HEK293 (cell line): ENCODE measurements at regions not wholly inside any gene's neighbourhood (a gene's known extent, or its start where the extent isn't known, plus 50 kb on each side); places are given as distances from the start of the nearest gene placed in this dataset.

Experiments
- CTCF ChIA-PET: fragments of 350-600 bp; formaldehyde crosslinking; extraction: SDS; loops from one replicate; lab custom pipeline; 2021; ENCODE audit warnings: antibody characterized with exemption; lab: Yijun Ruan, JAX
- POLR2A ChIA-PET: fragments of 300-600 bp; formaldehyde crosslinking; extraction: SDS; loops from one replicate; lab custom pipeline; 2020; ENCODE audit warnings: antibody characterized with exemption, inconsistent platforms; lab: Yijun Ruan, JAX
- H3K27ac ChIP-seq: fragments of 200-500 bp; sonication (Bioruptor generic); 2 replicates; pipeline ENCODE4 v1.5.1; 2014; ENCODE audit warnings: low read depth, low read length, control low read depth, inconsistent platforms; ENCODE audit errors: extremely low read depth
- H3K36me3 ChIP-seq, 2 experiments: fragments of 200-500 bp in 1 of 2; sonication (Bioruptor generic) in 1 of 2; 1 replicate in 1 of 2; 2 replicates in 1 of 2; pipeline ENCODE4 v1.5.1; 2014 to 2017; ENCODE audit warnings: inconsistent platforms in 2 of 2, low read length in 2 of 2; ENCODE audit not compliant: control insufficient read depth in 2 of 2, insufficient read depth in 1 of 2
- H3K4me1 ChIP-seq: fragments of 200-500 bp; sonication (Bioruptor generic); 2 replicates; pipeline ENCODE4 v1.5.1; 2014; ENCODE audit warnings: mild to moderate bottlenecking, low read length, inconsistent platforms; ENCODE audit not compliant: control insufficient read depth, insufficient read depth
- H3K4me3 ChIP-seq: 2 replicates; pipeline ENCODE4 v1.5.1; 2011; ENCODE audit warnings: low read depth, mild to moderate bottlenecking, control low read depth, low read length, moderate library complexity
- H3K9me3 ChIP-seq: fragments of 200-500 bp; sonication (Bioruptor generic); 2 replicates; pipeline ENCODE4 v1.5.1; 2014; ENCODE audit warnings: low read depth, low read length, inconsistent platforms; ENCODE audit not compliant: control insufficient read depth, insufficient read depth
- TSHZ1 ChIP-seq: fragments of 450-650 bp; formaldehyde crosslinking; IDR thresholded peaks from 2 replicates; pipeline ENCODE4 v1.5.1; 2016; ENCODE audit warnings: missing biosample characterization, missing genetic modification characterization, borderline replicate concordance
- ZEB2 ChIP-seq: fragments of 450-650 bp; formaldehyde crosslinking; IDR thresholded peaks from 2 replicates; pipeline ENCODE4 v1.5.1; 2016; ENCODE audit warnings: missing biosample characterization, missing genetic modification characterization
- ZNF138 ChIP-seq: fragments of 450-650 bp; formaldehyde crosslinking; IDR thresholded peaks from 2 replicates; pipeline ENCODE4 v1.5.1; 2016; ENCODE audit warnings: missing biosample characterization, missing genetic modification characterization, borderline replicate concordance
- ZNF157 ChIP-seq: fragments of 450-650 bp; formaldehyde crosslinking; IDR thresholded peaks from 2 replicates; pipeline ENCODE4 v1.5.1; 2016; ENCODE audit warnings: missing biosample characterization, missing genetic modification characterization
- ZNF174 ChIP-seq: fragments of 450-650 bp; formaldehyde crosslinking; IDR thresholded peaks from 2 replicates; pipeline ENCODE4 v1.5.0; 2017; ENCODE audit warnings: missing biosample characterization, mild to moderate bottlenecking, missing genetic modification characterization
- ZNF274 ChIP-seq, 2 experiments: fragments of 200-500 bp in 1 of 2; fragments of 450-650 bp in 1 of 2; sonication (Bioruptor generic) in 1 of 2; formaldehyde crosslinking in 1 of 2; IDR thresholded peaks; 2 replicates each; pipeline versions ENCODE4 v1.5.1 to v1.6.1; 2014 to 2016; ENCODE audit warnings: borderline replicate concordance in 1 of 2, inconsistent platforms in 1 of 2, low read length in 1 of 2, missing biosample characterization in 1 of 2, missing genetic modification characterization in 1 of 2
- ZNF501 ChIP-seq: fragments of 450-650 bp; formaldehyde crosslinking; IDR thresholded peaks from 2 replicates; pipeline ENCODE4 v1.5.1; 2016; ENCODE audit warnings: missing biosample characterization, missing genetic modification characterization
- ZNF514 ChIP-seq: fragments of 450-650 bp; formaldehyde crosslinking; IDR thresholded peaks from 2 replicates; pipeline ENCODE4 v1.5.1; 2016; ENCODE audit warnings: missing biosample characterization, missing genetic modification characterization
- ZNF555 ChIP-seq: fragments of 450-650 bp; formaldehyde crosslinking; conservative IDR thresholded peaks from 2 replicates; pipeline ENCODE4 v1.5.1; 2017; ENCODE audit warnings: missing biosample characterization, mild to moderate bottlenecking, missing genetic modification characterization, inconsistent platforms
- ZNF629 ChIP-seq: fragments of 450-650 bp; formaldehyde crosslinking; IDR thresholded peaks from 2 replicates; pipeline ENCODE4 v1.5.1; 2017; ENCODE audit warnings: missing biosample characterization, missing genetic modification characterization
- ZNF658 ChIP-seq: fragments of 450-650 bp; formaldehyde crosslinking; IDR thresholded peaks from 2 replicates; pipeline ENCODE4; 2016; ENCODE audit warnings: missing biosample characterization, missing genetic modification characterization
- ZNF707 ChIP-seq: fragments of 450-650 bp; formaldehyde crosslinking; IDR thresholded peaks from 2 replicates; pipeline ENCODE4 v1.5.1; 2016; ENCODE audit warnings: missing biosample characterization, missing genetic modification characterization
- ZNF747 ChIP-seq: fragments of 450-650 bp; formaldehyde crosslinking; IDR thresholded peaks from 2 replicates; pipeline ENCODE4 v1.5.1; 2016; ENCODE audit warnings: missing biosample characterization, missing genetic modification characterization
- ZSCAN18 ChIP-seq: fragments of 450-650 bp; formaldehyde crosslinking; IDR thresholded peaks from 2 replicates; pipeline ENCODE4 v1.5.1; 2016; ENCODE audit warnings: missing biosample characterization, missing genetic modification characterization
- TF ChIP-seq, protein P1 (sequence below): fragments of 450-650 bp; formaldehyde crosslinking; conservative IDR thresholded peaks from 2 replicates; pipeline ENCODE4 v1.5.1; 2016; ENCODE audit warnings: low read depth, missing biosample characterization, missing genetic modification characterization
- TF ChIP-seq, protein P2 (sequence below): fragments of 450-650 bp; formaldehyde crosslinking; IDR thresholded peaks from 2 replicates; pipeline ENCODE4 v1.5.1; 2016; ENCODE audit warnings: missing biosample characterization, missing genetic modification characterization
- TF ChIP-seq, protein P3 (sequence below): fragments of 450-650 bp; formaldehyde crosslinking; IDR thresholded peaks from 2 replicates; pipeline ENCODE4 v1.5.1; 2016; ENCODE audit warnings: missing biosample characterization, missing genetic modification characterization

GRCh38 chr2:129901754-129902415 lies 77.6 kb upstream of the RAB6C start:
- Histone ChIP-seq H3K9me3 (no peaks in the 10 kb centered on the region), H3K36me3 (no peaks in the 10 kb centered on the region), H3K27ac (no peak overlapping the region), H3K4me3 (no peak overlapping the region), H3K4me1 (no peaks in the 10 kb centered on the region)
- TF ChIP-seq ZNF658 (tag by site-specific recombination) = no peak
- no peak for TF ChIP-seq ZNF747 (tag by site-specific recombination)
- no peak for TF ChIP-seq TSHZ1 (tag by site-specific recombination)
- ChIA-PET POLR2A (no interaction called here), CTCF (interaction anchor here (0.5 kb wide), 1 partner anchor 33 kb away, joined by 3 read pairs; no protein-coding TSS in a partner anchor)

- H3K4me3 ChIP-seq = no peak overlapping the region
- no peak overlapping the region for H3K27ac ChIP-seq
- H3K36me3 ChIP-seq = no peaks in the 10 kb centered on the region
- H3K4me1 ChIP-seq = no peaks in the 10 kb centered on the region
- TF ChIP-seq, protein P1, sequence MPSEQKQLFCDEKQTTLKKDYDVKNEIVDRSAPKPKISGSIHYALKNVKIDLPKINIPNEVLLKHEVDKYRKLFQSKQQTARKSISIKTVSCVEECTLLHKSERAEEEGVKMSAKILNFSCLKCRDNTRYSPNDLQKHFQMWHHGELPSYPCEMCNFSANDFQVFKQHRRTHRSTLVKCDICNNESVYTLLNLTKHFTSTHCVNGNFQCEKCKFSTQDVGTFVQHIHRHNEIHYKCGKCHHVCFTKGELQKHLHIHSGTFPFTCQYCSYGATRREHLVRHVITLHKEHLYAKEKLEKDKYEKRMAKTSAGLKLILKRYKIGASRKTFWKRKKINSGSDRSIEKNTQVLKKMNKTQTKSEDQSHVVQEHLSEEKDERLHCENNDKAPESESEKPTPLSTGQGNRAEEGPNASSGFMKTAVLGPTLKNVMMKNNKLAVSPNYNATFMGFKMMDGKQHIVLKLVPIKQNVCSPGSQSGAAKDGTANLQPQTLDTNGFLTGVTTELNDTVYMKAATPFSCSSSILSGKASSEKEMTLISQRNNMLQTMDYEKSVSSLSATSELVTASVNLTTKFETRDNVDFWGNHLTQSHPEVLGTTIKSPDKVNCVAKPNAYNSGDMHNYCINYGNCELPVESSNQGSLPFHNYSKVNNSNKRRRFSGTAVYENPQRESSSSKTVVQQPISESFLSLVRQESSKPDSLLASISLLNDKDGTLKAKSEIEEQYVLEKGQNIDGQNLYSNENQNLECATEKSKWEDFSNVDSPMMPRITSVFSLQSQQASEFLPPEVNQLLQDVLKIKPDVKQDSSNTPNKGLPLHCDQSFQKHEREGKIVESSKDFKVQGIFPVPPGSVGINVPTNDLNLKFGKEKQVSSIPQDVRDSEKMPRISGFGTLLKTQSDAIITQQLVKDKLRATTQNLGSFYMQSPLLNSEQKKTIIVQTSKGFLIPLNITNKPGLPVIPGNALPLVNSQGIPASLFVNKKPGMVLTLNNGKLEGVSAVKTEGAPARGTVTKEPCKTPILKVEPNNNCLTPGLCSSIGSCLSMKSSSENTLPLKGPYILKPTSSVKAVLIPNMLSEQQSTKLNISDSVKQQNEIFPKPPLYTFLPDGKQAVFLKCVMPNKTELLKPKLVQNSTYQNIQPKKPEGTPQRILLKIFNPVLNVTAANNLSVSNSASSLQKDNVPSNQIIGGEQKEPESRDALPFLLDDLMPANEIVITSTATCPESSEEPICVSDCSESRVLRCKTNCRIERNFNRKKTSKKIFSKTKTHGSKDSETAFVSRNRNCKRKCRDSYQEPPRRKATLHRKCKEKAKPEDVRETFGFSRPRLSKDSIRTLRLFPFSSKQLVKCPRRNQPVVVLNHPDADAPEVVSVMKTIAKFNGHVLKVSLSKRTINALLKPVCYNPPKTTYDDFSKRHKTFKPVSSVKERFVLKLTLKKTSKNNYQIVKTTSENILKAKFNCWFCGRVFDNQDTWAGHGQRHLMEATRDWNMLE (tag by site-specific recombination) = no peak
- TF ChIP-seq ZNF274 (IDR thresholded peaks at IDR 0.05; ENCODE audit: low read length) (no peak), ZNF274 (tag by site-specific recombination; IDR thresholded peaks at IDR 0.05; ENCODE audit: borderline replicate concordance) (no peak), ZNF501 (tag by site-specific recombination) (no peak), ZNF138 (tag by site-specific recombination) (no peak), ZEB2 (tag by site-specific recombination) (no peak), ZNF629 (no peak), ZSCAN18 (no peak), ZNF174 (tag by site-specific recombination) (no peak), ZNF555 (no peak), ZNF514 (no peak), ZNF707 (tag by site-specific recombination) (no peak), ZNF157 (tag by site-specific recombination) (no peak)
- TF ChIP-seq, protein P2, sequence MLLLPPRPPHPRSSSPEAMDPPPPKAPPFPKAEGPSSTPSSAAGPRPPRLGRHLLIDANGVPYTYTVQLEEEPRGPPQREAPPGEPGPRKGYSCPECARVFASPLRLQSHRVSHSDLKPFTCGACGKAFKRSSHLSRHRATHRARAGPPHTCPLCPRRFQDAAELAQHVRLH (tag by site-specific recombination) = no peak
- TF ChIP-seq, protein P3, sequence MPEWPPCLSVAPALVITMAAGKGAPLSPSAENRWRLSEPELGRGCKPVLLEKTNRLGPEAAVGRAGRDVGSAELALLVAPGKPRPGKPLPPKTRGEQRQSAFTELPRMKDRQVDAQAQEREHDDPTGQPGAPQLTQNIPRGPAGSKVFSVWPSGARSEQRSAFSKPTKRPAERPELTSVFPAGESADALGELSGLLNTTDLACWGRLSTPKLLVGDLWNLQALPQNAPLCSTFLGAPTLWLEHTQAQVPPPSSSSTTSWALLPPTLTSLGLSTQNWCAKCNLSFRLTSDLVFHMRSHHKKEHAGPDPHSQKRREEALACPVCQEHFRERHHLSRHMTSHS (tag by site-specific recombination) = no peak
- TF ChIP-seq, all 188 proteins: peak for 0
- ChIA-PET POLR2A (no interaction called here), CTCF (no interaction called here)
- H3K9me3 ChIP-seq = no peaks in the 10 kb centered on the region
Measured at GRCh38 chr2:129902731-129903585, 76.5 kb upstream of the RAB6C start.
